HG03280 (cell line): ENCODE measurements at regions not wholly inside any gene's neighbourhood (a gene's known extent, or its start where the extent isn't known, plus 50 kb on each side); places are given as distances from the start of the nearest gene placed in this dataset.

Source experiments
- ATAC-seq: cut with Tn5 transposase; IDR thresholded peaks from one replicate; pipeline ENCODE4 v1.9.1; 2021; ENCODE audit warnings: mild to moderate bottlenecking, moderate library complexity; ENCODE audit not compliant: unreplicated experiment

GRCh38 chr2:144893464-144893863 is 373.5 kb upstream of the ZEB2 start:
- ATAC-seq = no peak

- ATAC-seq = no peak
Observed at GRCh38 chr2:144890828-144891227, 370.9 kb upstream of the ZEB2 start.

GRCh38 chr2:144889348-144889747 is 369.4 kb upstream of the ZEB2 start:
- ATAC-seq = no peak

- no peak for ATAC-seq
Observed at GRCh38 chr2:144886862-144887261, 366.9 kb upstream of the ZEB2 start.

DNA sequence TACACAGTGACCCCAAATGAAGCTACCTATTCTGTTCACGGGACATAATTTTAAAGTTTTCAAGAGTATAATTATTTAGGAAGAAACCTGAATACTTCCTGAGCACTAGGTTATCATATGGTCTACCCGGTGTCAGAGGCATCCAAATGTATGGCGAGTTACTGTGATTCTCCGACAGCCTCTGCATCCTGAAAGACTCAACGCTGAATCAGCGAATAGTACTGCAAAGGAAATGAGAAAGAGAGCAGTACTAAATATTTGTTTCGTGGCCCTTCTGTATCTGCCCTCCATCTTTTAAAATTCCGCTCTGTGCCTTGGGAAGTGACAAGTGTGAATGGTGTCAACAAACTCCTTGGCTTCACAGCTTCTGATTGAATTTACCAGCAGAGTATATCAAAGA is 358.0 kb upstream of the ZEB2 start:
- ATAC-seq = no peak

- ATAC-seq = no peak
Observed at GRCh38 chr2:144876013-144876412, 356.1 kb upstream of the ZEB2 start.

- no peak for ATAC-seq
Observed at GRCh38 chr2:144875290-144875969, 355.5 kb upstream of the ZEB2 start.

GRCh38 chr2:144865670-144866069 is 345.8 kb upstream of the ZEB2 start:
- no peak for ATAC-seq

- ATAC-seq = no peak
Observed at GRCh38 chr2:144859716-144860115, 339.8 kb upstream of the ZEB2 start.

DNA sequence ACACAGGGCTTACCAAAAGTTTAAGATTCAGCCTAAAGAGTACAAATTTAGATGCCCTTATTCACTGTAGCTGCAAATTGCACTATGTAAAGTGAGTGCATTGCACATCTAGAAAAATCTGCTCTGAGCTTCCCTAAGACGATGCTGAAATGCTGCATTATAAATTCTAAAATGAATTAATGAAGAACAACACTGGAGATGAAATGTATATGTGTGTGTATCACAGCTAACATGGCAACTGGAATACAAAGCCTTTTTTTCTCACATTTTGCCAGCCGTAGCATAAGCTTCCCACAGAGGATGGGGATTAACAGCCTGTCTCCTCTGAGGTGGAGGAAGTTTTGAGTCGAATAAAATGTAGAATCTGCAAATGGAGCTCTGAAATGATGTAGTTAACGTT is 338.3 kb upstream of the ZEB2 start:
- no peak for ATAC-seq

- ATAC-seq = no peak
Observed at GRCh38 chr2:144854596-144854995, 334.7 kb upstream of the ZEB2 start.

GRCh38 chr2:144849612-144850011 is 329.7 kb upstream of the ZEB2 start:
- ATAC-seq = no peak

GRCh38 chr2:144848423-144848822 is 328.5 kb upstream of the ZEB2 start:
- no peak for ATAC-seq

DNA sequence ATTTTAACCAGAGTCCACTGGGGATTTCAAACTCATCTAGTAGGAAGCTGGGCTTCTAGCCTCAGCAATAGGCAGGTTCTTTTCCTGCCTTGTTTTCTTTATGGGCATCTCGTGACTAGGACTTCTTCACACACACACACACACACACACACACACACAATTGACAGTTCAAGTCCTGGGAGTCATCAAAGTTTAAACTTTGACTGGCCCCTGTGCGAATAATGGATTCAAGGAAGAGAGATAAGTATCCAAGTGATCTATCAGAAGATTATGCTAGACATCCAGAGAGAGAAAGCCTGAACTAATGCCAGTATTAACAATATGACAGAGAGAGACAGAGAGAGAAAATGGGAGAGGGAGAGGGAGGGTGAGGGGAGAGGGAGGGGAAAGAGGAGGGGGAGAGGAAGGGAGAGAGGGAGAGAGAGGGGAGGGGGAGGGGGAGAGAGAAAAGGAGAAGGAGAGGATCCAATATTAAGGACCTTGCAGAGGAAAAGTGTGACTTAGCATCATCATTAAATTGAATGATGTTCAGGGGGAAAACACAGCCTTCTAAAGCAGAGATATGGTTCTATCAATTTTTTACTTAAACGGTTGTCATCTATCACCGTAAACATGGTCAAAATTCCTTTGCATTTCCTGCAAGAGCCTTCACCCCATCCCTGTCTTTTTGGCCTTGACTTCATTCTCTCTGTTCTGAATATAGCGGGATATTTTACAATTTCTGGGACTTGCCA is 327.6 kb upstream of the ZEB2 start:
- no peak for ATAC-seq

DNA sequence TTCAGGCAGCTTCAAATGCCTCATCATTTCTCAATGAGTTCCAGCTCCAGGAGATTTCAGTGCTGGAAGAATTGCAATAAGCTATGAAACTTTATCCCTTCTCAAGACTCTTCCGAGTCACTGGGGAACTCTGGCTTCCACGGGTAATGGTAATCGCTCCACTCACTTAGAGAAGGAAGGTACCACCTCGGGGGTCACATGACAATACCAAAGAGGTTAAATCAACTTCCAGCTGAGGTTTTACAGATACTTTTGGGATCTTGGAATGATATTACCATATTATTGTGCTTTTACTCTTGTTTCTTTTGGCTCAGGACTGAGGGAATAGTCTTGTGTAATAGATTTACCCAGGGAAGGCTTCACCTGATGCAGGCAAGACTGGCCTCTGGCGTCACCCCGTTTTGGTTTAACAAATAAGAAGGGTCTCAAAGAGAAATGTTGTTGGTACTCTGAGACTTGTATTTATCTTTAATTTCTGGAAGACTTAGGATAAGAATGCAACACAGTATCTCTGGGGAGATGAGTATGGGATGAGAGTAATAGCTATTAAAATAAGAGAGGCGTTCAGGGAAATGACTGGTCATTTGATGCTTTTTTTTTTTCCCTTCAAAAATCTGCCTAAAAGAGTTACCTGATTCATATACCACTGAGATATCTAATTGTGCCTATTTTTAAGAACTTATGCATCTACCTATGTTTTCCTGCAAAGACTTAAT is 316.9 kb upstream of the ZEB2 start:
- no peak for ATAC-seq

DNA sequence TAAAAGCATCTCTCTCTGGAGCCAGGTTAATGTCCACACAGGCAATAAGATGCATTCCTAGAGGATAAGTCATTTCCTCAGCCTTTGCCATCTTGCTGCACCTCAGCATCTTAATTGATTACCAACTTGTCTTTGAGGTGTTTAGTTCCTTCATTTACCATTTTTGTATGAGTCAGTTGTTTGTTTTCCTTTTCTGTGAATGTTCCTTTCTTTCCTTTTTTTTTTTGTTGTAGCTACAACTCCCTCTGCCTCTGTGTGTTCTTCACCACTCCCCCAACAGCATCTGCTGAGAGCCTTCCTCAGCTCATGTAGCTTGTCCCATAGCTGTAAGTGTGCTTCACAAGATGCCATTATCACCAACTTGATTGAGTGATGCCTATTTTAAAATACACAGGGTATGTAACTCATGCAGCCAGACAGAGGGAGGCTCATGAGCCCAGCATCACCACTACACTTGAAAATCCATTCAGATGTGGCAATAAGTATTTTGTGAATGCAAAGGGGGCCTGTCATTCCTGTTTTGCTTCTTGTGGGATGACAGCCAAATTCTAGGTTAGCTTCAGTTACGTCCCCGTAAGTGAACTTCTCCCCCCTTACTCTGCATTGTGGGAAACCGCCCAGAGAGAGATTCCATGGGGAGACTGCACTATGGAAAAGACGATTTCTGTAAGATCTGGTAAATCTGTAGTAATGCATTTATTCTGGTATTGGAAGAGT is 315.9 kb upstream of the ZEB2 start:
- ATAC-seq = no peak

DNA sequence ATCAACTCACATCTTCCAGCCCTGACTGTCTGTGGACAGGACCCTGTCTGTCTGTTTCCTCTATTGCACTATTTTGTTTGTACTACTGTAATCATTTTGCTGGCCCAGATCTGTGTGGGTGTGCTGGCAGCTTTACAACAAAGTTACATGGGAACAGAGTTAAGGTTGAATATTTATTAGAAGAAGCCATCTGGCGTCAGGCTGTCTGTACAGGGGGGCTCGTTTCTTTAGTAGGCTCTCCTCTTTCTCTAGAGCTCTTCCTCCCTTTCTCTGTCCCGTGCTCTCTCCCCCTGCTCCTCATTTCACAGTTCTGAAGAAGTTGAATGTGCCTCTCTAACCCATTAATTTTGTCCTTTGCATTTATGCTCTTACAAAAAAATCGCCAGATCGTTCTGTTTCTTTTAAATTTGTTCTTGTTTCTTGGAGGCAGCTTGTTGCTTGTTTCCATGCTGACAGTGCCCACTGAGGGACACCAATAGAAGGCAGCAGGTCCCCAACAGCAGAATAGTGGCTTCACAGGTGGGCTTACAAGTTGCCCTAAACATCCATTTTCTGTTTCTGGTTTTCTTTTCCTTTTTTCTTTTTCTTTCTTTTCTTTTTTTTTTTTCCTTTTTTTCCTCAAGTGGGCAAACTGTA is 315.2 kb upstream of the ZEB2 start:
- ATAC-seq = no peak

GRCh38 chr2:144834363-144834762 is 314.4 kb upstream of the ZEB2 start:
- no peak for ATAC-seq

GRCh38 chr2:144833075-144833637 is 313.2 kb upstream of the ZEB2 start:
- ATAC-seq = no peak

- ATAC-seq = no peak
Observed at GRCh38 chr2:144832048-144832447, 312.1 kb upstream of the ZEB2 start.

- no peak for ATAC-seq
Observed at GRCh38 chr2:144830543-144830942, 310.6 kb upstream of the ZEB2 start.
